Stimulated activated effector memory CD8-positive, alpha-beta T cell treated with anti-CD3 and anti-CD28 coated beads, Interleukin-12 subunit alpha, Interleukin-12 subunit beta, amount 100 ng/mL, for 72 hours (primary cell): ENCODE measurements at regions not wholly inside any gene's neighbourhood (a gene's known extent, or its start where the extent isn't known, plus 50 kb on each side); places are given as distances from the start of the nearest gene placed in this dataset.
A peak's percentile ranks its signal among the peaks of the same experiment; 100 is the strongest.
"Not testable (repeated sequence)": the region's sequence is repeated elsewhere in the genome, so short reads cannot be mapped to it uniquely, and the experiment has no call there.

ENCODE experiments used
- ATAC-seq: fragments of 150-1000 bp; cut with Tn5 transposase; 2 replicates; pipeline ENCODE4 v1.10.0; 2021
- DNase-seq, 2 donors: peaks; one replicate each; pipeline ENCODE4 v3.0.0; 2021 to 2022; ENCODE audit warnings: low spot score in 2 of 2
- H3K27ac Mint-ChIP-seq: one replicate; pipeline ENCODE4 v1.8.0; 2022; ENCODE audit warnings: mild to moderate bottlenecking, mixed read lengths
- H3K36me3 Mint-ChIP-seq: one replicate; pipeline ENCODE4 v1.8.0; 2022; ENCODE audit warnings: mild to moderate bottlenecking, mixed read lengths
- H3K4me1 Mint-ChIP-seq: one replicate; pipeline ENCODE4 v1.8.0; 2022; ENCODE audit warnings: mixed read lengths
- H3K4me3 Mint-ChIP-seq: one replicate; pipeline ENCODE4 v1.8.0; 2022; ENCODE audit warnings: mild to moderate bottlenecking, mixed read lengths
- H3K9me3 Mint-ChIP-seq: one replicate; pipeline ENCODE4 v1.8.0; 2022; ENCODE audit warnings: mixed read lengths

DNA sequence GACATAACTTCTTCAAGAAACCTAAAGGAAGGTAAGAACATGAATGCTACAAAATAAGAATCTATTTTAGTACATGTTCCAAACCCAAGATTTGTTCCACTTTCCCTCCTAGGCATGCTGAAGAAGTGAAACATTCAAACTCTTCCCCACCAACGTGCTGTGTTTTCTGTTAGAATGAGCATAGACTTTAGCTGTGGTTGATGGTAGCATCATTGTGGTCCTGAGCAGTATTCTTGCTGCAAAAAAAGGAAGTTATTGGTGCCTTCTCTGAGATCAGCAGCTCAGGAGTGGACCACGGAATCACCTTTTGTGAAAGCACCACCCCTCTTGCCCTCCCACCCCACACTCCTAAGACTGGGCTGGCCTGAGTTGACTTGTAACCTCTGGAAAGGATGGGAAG, 100.4 kb upstream of the POGK start:
- H3K4me3 Mint-ChIP-seq = no peak overlapping the region
- ATAC-seq = peak; percentile 43

DNA sequence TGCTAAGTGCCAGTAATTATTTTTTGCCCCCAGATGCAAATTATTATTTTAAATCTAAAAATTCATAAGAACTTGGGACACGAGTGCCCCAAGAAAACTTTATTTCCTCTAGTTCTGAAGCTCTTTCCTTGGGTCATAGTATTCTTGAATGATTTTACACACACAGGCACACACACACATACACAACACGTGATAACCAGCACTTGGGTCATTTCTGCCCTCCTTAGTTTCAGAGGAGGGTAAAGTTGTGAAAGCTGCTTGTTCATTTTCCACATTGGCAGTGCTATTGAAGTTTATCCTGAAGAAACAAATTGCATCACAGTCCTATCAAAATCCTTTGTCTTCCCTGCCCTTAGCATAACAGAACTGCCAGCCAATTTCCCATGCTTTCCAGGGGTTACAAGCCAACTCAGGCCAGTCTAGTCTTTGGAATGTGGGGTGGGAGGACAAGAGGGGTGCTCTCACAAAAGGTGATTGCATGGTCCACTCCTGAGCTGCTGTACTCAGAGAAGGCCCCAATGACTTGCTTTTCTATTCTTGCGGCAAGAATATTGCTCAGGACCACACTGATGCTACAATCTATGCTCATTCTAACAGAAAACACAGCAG, 98.5 kb upstream of the POGK start:
- ATAC-seq = peak; percentile 19
- H3K36me3 Mint-ChIP-seq = no peaks in the 10 kb centered on the region

More for the DNA sequence above, 100.4 kb upstream of the POGK start:
- no peaks in the 10 kb centered on the region for H3K4me1 Mint-ChIP-seq
- no peak for DNase-seq
- H3K9me3 Mint-ChIP-seq = no peaks in the 10 kb centered on the region
- no peaks in the 10 kb centered on the region for H3K36me3 Mint-ChIP-seq
- H3K27ac Mint-ChIP-seq = no peak overlapping the region

DNA sequence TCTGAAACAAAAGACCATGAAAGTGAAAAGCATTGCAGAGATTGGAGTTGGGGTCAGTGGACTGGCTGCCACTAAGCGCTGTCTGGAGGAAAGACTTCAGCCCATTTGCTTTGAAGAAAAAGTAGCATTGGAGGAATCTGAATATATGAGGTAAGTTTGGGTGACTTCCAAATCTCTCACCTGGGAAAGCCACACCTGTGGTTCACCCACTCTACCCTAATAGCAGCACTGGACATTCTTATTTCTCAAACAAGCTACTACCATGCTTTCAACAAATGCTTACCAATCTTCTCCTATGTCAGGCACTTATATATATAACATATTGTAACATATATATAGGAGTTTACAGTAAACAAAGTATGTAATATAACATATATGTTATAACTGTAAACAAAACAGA, 76.0 kb upstream of the POGK start:
- H3K9me3 Mint-ChIP-seq = no peaks in the 10 kb centered on the region
- DNase-seq (no peak), ATAC-seq (no peak)
- H3K4me3 Mint-ChIP-seq = no peak overlapping the region
- H3K4me1 Mint-ChIP-seq = no peaks in the 10 kb centered on the region
- H3K36me3 Mint-ChIP-seq = no peaks in the 10 kb centered on the region
- no peak overlapping the region for H3K27ac Mint-ChIP-seq

More for the DNA sequence above, 98.5 kb upstream of the POGK start:
- Mint-ChIP-seq H3K9me3 (peaks cover 3% of the 10 kb centered on the region), H3K4me1 (no peaks in the 10 kb centered on the region), H3K4me3 (no peak overlapping the region), H3K27ac (no peak overlapping the region)
- DNase-seq = no peak

DNA sequence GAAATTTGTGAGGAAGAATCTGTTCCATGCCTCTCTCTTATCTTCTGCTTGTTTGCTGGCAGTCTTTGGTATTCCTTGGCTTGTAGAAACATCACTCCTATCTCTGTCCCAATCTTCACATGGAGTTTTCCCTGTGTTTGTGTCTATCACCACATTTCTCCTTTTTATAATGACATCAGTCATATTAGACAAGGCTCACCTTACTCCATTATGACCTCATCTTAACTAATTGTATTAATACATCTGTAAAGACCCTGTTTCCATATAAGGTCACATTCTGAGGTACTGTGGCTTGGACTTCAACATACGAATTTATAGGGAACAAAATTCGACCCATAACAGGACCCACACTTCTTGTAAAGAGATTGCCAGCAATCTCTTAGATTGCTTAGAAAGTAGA, 72.3 kb upstream of the POGK start:
- Mint-ChIP-seq H3K27ac (no peak overlapping the region), H3K9me3 (peaks cover 7% of the 10 kb centered on the region), H3K36me3 (no peaks in the 10 kb centered on the region), H3K4me1 (no peaks in the 10 kb centered on the region), H3K4me3 (no peak overlapping the region)
- no peak for DNase-seq
- no peak for ATAC-seq

DNA sequence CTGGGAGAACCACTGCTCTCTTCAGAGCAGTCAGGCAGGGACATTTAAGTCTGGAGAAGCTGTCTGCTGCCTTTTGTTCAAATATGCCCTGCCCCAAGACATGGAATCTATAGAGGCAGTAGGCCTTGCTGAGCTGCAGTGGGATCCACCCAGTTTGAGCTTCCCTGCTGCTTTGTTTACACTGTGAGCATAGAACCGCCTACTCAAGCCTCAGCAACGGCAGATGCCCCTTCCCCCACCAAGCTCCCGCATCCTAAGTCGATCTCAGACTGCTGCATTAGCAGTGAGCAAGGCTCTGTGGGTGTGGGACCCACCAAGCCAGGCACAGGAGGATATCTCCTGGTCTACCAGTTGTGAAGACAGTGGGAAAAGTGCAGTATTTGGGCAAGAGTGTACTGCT, 54.6 kb upstream of the POGK start:
- H3K36me3 Mint-ChIP-seq, H3K4me3 Mint-ChIP-seq, H3K27ac Mint-ChIP-seq, H3K9me3 Mint-ChIP-seq, H3K4me1 Mint-ChIP-seq, ATAC-seq, DNase-seq: not testable (repeated sequence)

DNA sequence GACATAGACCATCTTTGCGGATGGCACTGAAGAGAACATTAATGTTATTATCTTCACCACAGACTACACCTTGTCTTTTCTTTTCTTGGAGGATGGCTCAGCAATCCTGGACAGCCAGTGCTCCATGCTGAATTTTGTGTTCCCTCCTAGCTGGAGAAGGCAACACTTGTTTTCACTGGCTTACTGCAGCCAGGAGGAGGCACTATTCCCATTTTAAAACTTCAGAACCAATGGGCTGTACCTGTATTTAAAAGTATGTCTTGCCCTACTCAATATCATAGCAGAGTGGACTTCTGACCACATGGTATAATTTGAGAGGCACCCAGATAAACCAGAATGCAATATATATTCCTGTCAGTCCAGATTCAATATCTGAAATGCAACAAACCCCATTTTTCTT, 53.3 kb upstream of the POGK start:
- H3K27ac Mint-ChIP-seq = no peak overlapping the region
- no peak for ATAC-seq
- no peaks in the 10 kb centered on the region for H3K36me3 Mint-ChIP-seq
- DNase-seq = no peak
- no peaks in the 10 kb centered on the region for H3K4me1 Mint-ChIP-seq
- H3K9me3 Mint-ChIP-seq = no peaks in the 10 kb centered on the region
- no peak overlapping the region for H3K4me3 Mint-ChIP-seq

DNA sequence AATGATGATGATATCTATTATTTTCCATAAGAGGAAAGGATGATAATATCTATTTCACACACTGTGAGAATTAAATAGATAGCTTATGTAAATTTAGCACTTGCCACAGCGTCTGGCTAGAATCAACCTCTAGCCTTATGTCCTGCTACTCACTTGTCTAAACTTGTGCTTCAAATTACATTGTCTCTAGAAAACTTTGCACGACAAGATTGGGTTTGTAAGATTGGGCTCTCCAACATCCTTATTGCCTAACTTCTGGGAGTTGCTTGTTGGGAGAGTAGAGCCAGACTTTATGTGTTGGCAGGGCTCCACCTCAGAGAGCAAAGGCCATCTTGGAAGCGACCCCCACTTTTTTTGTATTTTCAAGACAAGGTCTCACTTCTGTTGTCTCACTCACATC, 50.0 kb upstream of the POGK start:
- no peak overlapping the region for H3K4me3 Mint-ChIP-seq
- no peaks in the 10 kb centered on the region for H3K36me3 Mint-ChIP-seq
- DNase-seq (no peak), ATAC-seq (no peak)
- no peaks in the 10 kb centered on the region for H3K4me1 Mint-ChIP-seq
- H3K9me3 Mint-ChIP-seq = no peaks in the 10 kb centered on the region
- no peak overlapping the region for H3K27ac Mint-ChIP-seq
